HS-27A (cell line): ENCODE measurements at regions not wholly inside any gene's neighbourhood (a gene's known extent, or its start where the extent isn't known, plus 50 kb on each side); places are given as distances from the start of the nearest gene placed in this dataset.
A peak's percentile ranks its signal among the peaks of the same experiment; 100 is the strongest.

Experiments
- DNase-seq: peaks from one replicate; pipeline ENCODE4 v3.0.0-alpha.2; 2012; ENCODE audit warnings: low read depth, missing footprints

DNA sequence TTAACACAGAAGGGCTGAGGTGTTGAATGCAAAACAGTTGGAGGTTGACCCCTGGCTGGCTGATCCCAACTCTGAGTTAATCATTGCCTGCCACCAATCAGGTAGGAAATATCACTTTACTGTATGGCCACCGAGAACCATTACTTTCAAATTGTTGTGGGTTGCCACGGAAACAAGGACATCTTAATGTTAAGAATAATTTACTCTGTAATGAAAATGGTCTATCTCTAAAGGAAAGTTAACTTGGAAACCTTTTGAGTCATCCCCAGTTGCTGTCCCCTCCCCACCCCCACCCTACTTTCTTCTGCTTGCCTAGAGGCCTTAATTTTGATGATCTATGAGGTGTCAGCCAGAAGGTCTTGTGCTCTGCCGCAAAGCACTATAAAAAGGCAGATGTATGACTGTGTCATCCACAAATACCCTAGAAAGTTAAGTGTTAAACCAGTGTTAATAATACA is 78.7 kb upstream of the SNRK start:
- DNase-seq: no peak

DNA sequence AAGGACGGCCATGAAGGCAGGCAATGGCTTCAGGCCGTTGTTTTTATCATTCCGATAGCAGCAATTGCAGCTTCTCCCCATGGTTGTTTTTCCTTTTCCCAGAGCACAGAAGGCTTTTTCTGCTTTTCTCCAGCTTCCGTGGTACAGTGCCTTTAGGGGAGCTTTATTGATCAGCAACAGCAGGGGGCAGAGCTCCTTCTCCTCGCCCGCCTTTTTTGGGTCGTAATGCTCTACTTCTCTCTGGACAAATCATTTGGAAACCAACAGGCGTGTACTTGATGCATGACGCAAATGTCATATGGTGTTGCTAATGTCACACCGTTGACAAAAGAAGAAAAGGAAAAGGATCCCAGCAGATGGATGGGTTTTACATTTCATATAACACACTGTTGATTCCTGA is 79.7 kb upstream of the SNRK start:
- DNase-seq: no peak

DNA sequence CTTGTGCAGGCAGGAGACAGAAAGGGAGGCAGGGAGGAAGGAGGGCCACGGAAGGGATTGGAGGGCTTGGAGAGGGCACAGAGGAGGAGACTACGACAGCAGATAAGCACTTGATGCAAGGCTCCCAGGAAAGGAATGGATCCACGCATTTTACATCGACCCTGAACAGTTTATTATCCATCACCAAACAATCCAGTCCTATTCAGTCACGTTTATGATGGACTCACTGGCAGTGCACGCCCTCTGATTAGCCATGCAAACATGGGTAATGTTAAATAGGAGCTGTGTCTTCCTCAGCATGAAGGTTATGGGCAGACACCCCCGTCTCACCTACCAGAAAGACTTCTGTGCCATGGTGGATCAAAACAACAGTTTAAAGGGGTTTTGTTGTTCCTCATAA is 80.2 kb upstream of the SNRK start:
- DNase-seq: no peak

DNA sequence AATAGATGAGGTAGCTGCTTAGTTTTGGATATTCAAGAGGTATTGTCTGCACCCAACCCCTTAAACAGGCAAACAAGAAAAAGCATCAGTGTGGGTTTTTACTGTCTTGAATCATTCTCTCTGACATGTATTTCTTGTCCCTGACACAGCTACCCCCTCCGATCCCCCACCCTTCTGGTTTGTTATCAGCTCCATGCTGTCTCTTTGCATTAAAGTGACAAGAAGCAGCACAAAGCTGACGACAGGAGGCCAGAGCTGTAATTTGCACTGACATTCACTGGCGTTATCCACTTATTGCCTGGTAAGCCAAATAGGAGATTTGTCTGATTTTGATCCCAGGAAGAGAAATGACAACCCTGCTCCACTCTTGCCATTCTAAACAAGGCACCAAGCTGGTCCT is 83.3 kb upstream of the SNRK start:
- DNase-seq: no peak

DNA sequence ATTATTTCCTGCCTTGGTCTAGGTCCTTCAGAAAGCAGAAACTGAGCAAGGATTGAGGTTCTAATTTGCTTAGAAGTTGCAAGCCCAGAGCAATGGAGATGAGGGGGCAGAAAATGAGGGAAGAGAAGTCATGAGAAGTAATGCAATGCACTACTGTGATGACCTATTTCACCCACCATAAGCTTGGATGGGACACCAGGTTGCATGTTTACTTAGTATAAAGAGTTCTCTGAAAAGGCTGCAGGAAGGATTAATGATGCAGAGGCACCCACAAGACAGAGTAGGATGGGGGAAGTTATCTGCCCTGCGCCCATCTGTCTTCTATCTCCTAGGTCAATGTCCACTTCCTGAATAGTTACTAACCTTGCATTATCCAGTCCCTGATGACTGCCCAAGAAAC is 84.8 kb upstream of the SNRK start:
- no peak for DNase-seq

DNA sequence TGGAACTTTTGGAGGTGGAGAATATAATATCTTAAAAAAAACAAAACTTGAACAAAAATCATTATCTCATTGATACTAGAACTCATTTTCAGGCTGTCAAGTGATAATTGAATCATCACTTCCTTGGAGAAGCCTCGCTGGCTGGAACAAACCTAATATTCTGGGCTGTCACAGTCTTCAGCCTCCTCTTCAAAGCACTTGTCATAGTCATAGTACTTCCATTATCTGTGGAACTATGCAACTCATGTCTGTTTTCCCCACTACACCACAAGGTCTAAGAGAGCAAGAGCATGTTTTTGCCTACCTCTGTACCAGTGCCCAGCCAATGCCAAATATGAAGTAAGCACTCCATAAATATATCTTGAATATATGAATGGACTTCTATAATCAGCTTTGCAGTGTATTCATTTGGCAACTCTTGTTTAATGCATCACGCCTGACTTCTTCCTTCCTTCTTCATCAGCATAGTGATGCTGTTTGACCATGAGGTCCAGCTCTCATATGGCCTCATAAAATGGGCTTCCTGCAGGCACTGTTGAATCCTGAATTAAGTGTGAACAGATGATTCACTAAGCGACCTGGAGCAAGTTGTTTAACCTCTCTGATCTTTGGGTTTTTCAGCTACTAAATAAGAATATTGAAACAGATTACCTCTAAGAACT is 86.6 kb upstream of the SNRK start:
- DNase-seq: no peak

DNA sequence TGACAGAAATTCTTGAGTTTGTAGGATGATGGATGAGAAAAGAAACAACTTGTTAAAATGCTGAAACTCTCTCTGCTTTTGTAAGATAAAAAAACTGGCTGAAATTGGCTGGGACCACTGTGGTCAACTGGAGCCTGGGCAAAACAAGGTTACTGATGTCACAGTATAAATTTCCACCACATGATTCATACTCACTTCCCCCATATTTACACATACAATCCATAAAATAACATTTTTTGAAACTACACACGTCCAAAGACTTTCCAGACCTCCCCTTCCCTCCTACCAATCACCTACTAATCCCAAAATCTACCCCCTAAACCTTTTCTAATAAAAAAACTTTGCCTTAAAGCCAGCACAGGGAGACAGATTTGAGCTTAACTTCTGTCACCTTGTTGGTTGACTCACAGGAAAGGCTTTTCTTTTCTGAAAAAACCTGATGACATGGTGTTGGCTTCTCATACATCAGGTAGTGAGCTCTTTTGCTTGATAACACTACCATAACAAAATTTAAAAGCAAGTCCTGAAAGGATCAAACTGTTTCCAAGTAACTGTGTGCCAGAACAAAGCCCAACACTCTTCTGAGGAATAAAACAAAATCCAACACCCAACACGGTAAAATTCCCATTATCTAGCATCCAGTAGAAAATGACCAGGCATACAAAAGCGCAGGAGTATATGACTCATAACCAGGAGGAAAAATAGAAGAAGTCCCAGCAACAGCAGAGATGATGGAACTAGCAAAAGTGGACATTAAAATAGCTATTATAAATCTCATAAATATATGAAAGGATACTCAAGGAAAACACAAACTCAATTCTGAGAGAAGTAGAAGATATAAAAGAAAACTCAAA is 87.3 kb upstream of the SNRK start:
- no peak for DNase-seq

DNA sequence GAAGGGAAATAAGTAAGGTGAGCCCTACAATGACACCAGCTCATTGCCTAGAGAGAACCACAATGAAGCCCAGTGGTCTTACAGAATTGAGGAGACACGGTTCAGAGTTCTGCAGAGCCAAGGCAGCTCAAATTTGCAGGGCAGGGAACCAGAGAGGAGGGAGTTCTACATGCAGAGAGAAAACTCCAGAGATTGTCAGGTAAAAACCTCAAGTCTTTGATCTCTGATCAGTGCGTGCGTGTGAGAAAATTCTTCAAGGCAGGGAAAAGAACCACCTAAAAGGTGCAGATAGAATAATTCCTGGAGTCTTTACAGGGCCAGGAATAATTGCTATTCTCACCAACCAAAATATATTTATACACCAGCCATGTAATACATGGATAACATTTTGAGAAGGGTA is 88.0 kb upstream of the SNRK start:
- no peak for DNase-seq

DNA sequence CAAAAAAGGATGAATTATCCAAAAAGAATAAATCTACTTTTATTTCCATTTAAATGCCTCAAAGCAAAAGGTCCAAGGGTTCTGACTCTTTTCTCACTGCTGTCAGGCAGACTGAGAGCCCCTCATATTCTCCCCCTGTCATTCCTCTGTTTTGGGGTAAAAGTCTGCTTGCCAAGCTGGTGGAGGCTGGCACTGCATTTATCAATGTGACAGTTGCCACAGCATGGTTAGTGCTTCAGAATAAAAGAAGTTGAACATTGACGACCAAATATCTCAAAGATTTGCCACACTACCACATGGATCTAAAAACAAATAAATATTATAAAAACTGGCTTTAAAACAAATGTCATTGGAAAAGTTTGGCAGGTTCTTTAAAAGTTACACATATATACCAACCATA is 89.2 kb upstream of the SNRK start:
- DNase-seq: no peak

DNA sequence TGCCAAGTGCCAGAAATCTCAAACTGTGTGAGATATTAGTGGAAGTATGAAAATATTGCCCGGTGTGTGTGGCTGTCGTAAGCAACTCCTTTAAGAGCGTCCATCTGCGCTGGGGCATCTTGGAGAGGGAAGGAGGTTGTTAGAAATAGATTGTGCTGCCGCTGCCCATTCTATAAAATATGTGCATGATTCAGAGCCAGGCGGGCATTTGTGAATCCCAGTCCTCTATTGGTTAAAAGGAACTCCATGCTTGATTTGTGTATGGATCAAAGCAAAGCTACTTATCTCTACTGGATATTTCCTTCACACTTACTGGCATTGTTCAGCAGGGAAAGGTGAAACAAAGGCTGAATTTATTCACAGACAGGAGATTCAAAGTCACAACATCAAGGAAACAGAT is 89.6 kb upstream of the SNRK start:
- DNase-seq: no peak

DNA sequence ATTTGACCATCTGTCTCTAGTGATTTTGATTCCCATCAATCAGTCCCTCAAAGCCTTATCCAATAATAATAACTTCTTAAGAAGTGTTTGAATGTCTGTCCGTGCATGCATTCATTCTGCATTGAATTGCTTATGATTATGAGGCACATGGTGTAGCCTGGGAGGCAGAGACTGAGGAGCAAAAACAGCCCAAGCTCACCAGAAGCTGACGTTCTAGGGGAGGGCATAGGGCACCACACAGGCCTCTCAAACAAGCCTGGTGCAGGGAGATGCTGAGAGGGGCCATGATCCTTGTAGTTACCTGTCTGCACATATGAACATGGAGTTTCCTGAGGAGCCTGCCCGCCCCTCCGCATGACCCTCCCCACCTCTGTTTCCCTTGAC is 89.2 kb upstream of the POMGNT2 start:
- DNase-seq: no peak

DNA sequence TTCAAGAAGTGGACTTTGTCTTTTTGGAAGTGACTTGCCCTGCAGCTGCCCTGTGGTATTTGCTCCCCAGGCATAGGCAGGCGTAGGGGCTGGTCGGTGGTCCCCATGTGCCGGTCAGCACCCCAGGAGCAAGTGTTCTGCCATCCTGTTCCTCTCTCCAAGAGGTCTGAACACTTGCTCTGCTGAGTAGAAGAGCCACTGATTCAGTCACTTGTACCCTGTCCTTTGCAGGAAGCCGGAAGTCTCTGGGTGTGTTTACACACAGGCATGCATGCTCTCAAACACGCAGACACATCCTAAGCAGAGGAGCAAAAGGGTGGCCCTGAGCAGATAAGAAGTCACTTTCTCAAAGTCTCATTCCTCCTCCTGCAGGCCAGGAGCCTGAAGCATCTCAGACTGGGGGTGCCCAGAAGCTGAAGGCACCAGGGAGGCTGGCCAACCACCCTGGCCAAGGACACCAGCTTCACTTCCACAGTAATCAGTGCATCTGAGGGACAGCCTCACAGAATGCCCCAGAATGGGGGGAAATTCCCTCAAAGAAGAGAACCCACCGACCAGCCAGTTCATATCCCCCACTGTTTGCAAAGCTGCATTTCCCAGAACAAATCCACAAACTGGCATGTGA is 88.7 kb upstream of the POMGNT2 start:
- no peak for DNase-seq

DNA sequence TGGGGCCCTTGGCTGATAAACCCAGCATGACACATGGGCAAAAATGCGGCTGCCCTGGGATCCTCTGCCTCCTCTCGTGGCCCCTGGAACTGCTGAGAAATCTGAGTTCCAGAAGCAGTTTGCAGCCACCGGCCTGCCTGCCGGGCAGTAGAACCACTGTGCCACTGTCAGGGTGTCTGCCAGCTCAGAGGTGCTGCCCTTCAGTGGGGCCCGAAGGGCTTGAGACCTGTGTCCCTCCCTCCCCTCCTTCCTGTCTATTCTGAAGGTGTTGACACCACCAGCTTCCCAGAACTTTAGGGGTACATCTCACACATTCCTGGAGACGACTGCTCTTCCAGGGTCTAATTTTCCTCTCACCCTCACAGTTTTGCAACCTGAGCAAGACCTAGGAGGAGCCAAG is 88.2 kb upstream of the POMGNT2 start:
- no peak for DNase-seq

DNA sequence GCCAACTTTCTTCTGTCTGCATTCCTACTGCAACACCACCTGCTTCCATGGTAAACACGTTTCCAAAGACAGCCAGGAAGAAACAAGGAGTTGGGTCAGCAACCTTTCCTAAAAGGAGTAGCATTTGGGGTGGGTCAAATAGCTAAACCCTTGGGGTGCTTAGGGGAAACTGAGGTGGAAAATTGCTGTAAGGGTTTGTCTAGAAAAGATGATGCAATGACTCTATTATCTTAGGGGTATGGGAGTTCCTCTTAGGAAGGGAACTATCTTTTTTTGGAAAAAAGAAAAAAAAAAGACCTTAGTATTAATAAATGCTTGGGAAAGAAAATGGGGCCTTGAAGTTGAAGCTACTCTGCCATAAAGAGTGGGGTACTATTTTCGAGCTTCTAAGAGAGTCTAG is 86.1 kb upstream of the POMGNT2 start:
- no peak for DNase-seq

DNA sequence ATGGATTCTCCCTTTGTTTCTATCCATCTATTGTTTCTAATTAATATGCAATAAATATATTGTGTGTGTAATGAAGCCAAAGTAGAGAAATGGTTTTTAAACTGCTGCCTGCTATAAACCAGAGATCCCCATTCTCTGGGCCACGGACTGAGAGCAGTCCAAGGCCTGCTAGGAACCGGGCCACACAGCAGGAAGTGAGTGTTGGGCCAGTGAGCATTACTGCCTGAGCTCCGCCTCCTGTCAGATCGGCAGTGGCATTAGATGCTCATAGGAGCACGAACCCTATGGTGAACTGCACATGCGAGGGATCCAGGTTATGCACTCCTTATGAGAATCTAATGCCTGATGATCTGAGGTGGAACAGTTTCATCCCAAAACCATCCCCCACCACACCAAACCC is 85.2 kb upstream of the POMGNT2 start:
- DNase-seq: no peak

DNA sequence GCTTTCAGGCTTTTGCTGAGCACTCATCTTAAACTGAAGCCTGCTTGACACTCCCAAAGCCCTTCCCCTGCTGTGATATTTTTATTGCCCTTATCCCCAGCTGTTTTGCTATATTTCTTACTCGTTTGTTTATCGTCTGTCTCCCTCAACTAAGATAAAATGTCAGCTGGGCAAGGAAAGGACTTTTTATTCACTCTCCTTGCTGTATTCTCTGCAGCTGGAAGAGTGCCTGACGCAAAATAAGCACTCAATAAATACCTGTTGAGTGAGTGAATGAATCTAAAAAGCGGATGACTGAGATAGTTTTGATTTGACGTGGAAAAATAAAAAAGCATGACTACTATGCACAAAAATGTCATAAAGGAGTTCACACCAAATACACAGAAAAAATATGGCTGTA is 84.8 kb upstream of the POMGNT2 start:
- DNase-seq: peak; percentile 87

DNA sequence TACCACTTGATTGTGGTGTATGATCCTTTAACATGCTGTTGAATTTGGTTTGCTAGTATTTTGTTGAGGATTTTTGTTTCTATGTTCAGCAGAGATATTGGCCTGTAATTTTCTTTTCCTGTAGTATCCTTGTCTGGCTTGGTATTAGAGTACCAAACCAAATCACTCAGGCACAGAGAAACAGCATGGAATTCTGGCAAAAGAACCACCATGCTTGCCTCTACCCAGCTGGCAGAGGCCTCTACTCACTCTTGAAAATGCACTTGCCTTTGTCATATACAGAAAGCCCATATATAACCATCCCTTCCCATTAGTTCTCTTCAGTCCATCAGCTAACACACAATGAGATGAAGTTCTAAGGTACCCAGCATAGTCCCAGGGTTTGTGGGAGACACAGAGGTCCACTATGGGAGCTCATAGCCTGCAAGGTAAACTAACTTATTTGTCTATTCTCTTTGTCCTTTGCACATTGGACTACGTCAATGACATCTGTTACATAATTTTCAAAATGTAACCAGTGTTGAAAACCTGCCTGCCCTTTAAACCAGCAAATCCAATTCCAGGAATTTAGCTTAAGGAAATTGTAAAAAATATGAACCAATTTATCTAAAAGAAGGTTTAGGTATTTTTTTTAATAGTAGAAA is 82.1 kb upstream of the POMGNT2 start:
- no peak for DNase-seq

DNA sequence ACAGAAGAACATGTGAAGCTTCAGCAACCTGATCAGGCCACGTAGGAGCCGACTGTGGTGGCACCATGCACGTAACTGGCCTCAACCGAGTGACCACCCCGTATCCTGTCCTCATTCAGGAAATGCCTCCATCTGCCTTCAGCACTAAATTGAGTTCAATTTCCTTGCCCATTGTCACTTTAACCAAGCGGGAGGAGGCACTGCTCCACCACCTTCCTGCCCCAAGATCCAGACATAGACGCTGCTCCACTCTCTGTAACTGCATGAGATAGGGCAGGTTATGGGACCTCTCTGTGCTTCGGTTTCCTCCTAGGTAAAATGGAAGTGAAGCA is 80.1 kb upstream of the POMGNT2 start:
- DNase-seq: no peak

DNA sequence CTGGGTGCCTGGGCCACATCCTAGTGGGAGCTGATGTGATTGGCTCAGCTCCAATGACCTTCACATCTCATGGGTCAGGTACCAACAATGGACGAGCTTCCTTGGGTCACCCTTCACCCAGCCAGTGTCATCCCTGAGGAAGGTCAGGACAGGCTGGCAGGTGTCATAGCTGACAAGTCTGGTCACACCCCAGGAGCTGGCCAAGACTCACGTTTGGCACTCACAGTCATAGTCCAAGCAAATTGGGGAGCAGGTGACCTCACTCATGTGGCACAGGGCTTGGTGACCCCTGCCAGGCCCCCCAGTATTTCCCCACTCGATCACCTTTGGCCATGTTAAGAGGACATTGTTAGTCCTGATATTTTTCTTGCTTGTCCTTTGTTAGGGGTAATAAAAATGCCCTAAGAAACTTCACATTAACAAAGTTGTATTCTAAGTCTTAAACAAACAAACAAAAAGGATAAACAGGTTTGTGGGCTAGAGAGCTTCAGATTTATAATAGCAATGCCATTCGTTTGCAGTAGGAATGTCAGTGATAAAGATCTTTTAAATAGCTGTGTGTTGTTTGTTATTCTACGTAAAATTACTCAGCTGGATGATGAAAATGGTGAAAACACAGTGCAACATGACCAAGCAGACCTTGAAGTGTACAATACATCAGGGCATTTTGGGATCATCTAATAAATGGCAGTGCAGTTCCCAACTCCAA is 79.5 kb upstream of the POMGNT2 start:
- DNase-seq: no peak

DNA sequence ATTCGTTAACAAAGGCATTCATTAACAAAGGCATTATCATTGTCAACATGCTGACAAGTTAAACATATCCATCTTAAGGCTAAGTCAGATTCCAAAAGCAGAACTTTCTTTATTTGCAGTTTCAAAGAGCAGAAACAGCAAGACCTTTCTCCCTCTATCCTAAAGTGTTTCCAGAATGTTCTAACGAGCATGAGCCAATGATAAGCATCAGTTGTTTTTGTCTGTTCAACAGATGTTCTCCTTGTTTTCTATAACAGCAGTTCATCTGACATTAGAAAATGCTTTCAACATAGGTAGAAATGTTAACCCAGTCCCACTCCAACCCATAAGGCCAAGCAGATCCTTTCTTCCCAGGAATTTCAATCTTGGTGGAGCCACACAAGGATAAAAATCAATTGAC is 77.6 kb upstream of the POMGNT2 start:
- no peak for DNase-seq

DNA sequence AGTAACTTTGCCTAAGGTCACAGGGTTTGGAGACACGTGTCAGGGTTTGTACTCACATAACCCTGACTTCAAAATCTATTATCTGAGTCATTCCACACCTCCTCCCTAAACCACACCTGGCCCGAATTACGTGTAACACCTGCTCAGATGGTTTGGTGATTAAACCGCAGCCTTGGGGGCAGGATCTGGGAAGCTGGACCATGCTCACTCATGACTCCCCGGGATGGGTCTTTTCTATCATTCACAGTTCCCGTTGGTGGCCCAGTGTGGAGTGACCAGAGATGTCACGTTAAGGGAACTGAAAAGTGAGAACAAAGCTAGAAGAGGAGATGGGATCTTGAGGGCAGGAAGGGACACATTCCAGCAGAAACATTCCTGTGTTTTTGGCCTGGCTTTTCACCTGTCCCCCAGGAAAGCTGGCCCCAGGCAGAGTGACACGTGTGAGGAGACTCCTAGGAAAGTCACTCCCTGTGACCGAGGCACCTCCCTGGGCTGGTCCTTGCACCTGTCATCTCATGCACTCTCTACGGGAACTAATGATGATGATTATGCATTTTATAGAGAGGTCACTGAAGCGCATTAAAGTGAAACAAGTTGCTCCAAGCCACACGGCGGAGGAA is 75.4 kb upstream of the POMGNT2 start:
- DNase-seq: no peak

DNA sequence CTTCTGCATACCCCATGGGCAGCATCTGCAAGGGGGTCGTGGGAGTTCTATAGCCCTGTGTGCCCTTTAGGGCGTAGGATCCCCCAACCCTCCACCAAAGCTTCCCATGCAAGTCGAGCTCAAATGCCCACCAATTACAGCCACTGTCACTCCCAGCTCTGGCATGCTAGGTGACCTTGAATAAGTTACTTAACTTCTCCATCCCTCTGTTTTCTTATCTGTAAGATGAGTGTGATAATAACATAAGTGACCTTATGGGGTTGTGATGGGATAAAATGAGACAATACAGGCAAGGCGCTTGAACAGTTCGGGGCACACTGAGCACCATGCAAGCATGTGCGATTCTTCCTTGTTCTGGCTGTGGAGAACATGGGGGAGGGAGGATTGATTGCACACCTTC is 74.8 kb upstream of the POMGNT2 start:
- no peak for DNase-seq
